Pancreas (tissue), 10 donors: ENCODE measurements at regions not wholly inside any gene's neighbourhood (a gene's known extent, or its start where the extent isn't known, plus 50 kb on each side); places are given as distances from the start of the nearest gene placed in this dataset.
A peak's percentile ranks its signal among the peaks of the same experiment; 100 is the strongest.

Experiments
- ATAC-seq, 4 donors: fragments of 200-7000 bp; cut with Tn5 transposase; one replicate each; pipeline versions ENCODE4 v1.8.0 to v1.9.1; 2020; ENCODE audit warnings: mild to moderate bottlenecking in 4 of 4, moderate library complexity in 4 of 4
- DNase-seq, 6 donors: peaks; one replicate each; pipeline ENCODE4 v3.0.0-alpha.2; 2020
- FAIRE-seq: peaks from 2 replicates; lab custom pipeline; 2012; peaks lifted over from hg19 to GRCh38; lab: Jason Lieb, UNC
- H3K27ac ChIP-seq, 4 donors: fragments of 200-600 bp; sonication (generic); 1 replicate in 3 of 4; 2 replicates in 1 of 4; pipeline versions ENCODE4 v1.5.0 to v1.8.0; 2020
- H3K27me3 ChIP-seq, 4 donors: fragments of 200-600 bp; one replicate each; pipeline ENCODE4 v1.8.0; 2021
- H3K36me3 ChIP-seq, 3 donors: fragments of 200-600 bp; sonication (generic) in 1 of 3; one replicate each; pipeline versions ENCODE4 v1.5.0 to v1.8.0; 2020 to 2021
- H3K4me1 ChIP-seq, 3 donors: fragments of 200-600 bp; one replicate each; pipeline ENCODE4 v1.8.0; 2021
- H3K4me3 ChIP-seq, 4 donors: fragments of 200-600 bp; sonication (generic) in 2 of 4; one replicate each; pipeline versions ENCODE4 v1.5.0 to v1.8.0; 2020 to 2021
- H3K9me3 ChIP-seq, 4 donors: fragments of 200-600 bp; one replicate each; pipeline ENCODE4 v1.8.0; 2021
- WGBS, 2 donors: extraction: QIAGEN DNeasy Blood & Tissue Kit; methylation state at CpG; one replicate each; pipeline ENCODE4 v1.1.7; 2013; 5-methylcytosine and 5-hydroxymethylcytosine counted together
- intact Hi-C, 3 donors: fragments of 100-400 bp; cut with DNase I; formaldehyde crosslinking; loops; one replicate each; pipeline versions ENCODE4 v1.11.1 to v1.14.2; 2022
- TF ChIP-seq, protein P1 (sequence below), 4 donors: fragments of 200-600 bp; sonication (generic) in 3 of 4; IDR thresholded peaks; one replicate each; pipeline versions ENCODE4 v1.5.0 to v1.8.0; 2021; ENCODE audit warnings: antibody characterized with exemption in 4 of 4
- donor health status: healthy with polysubstance abuse.
- donor health status: DM: no; HTN: no; CAD: no; lungs with moderate emphysema.
- donor health status: DM: no; HTN: no; CAD: no.
- donor health status: control.
- donor health status: control.
- donor health status: Bipolar disorder and iron deficiency.
- donor health status: DM: yes; HTN: yes; CAD: no.
- donor health status: DM: no; HTN: no; CAD: no.
- donor health status: DM: no; HTN: no; CAD: no.
- donor health status: DM: yes; HTN: yes; CAD: no.

DNA sequence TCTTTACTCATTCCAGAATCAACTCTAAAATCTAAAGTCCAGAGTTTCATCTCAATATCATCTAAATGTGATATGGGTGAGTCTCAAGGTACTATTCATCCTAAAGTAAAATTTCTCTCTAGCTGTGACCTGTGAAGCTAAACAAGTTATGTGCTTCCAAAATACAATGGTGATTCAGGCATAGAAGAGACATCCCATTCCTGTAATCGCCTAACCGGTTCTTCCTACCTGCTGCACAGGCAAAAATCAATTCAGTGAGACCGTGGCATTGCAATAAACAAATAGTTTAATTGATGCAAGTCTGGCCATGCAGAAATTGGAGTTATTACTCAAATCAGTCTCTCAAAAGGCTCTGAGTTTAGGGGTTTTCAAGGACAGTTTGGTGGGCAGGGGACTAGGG lies 232.8 kb downstream of the UBE3D start:
- no peaks in the 10 kb centered on the region for H3K27me3 ChIP-seq
- no peak overlapping the region for H3K4me3 ChIP-seq
- intact Hi-C loops, result no loop called here
- WGBS, 2 donors, result 28 to 42% methylated on average over 3 of the region's 3 CpGs
- TF ChIP-seq, protein P1, sequence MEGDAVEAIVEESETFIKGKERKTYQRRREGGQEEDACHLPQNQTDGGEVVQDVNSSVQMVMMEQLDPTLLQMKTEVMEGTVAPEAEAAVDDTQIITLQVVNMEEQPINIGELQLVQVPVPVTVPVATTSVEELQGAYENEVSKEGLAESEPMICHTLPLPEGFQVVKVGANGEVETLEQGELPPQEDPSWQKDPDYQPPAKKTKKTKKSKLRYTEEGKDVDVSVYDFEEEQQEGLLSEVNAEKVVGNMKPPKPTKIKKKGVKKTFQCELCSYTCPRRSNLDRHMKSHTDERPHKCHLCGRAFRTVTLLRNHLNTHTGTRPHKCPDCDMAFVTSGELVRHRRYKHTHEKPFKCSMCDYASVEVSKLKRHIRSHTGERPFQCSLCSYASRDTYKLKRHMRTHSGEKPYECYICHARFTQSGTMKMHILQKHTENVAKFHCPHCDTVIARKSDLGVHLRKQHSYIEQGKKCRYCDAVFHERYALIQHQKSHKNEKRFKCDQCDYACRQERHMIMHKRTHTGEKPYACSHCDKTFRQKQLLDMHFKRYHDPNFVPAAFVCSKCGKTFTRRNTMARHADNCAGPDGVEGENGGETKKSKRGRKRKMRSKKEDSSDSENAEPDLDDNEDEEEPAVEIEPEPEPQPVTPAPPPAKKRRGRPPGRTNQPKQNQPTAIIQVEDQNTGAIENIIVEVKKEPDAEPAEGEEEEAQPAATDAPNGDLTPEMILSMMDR (IDR thresholded peaks at IDR 0.05), result no peak
- FAIRE-seq, result no peak
- H3K4me1 ChIP-seq, result no peaks in the 10 kb centered on the region
- no peak for DNase-seq
- H3K36me3 ChIP-seq, result no peaks in the 10 kb centered on the region
- H3K27ac ChIP-seq, result no peak overlapping the region
- peak in 2 of 4 donors; percentile 23 to 43 for ATAC-seq
- no peaks in the 10 kb centered on the region for H3K9me3 ChIP-seq

DNA sequence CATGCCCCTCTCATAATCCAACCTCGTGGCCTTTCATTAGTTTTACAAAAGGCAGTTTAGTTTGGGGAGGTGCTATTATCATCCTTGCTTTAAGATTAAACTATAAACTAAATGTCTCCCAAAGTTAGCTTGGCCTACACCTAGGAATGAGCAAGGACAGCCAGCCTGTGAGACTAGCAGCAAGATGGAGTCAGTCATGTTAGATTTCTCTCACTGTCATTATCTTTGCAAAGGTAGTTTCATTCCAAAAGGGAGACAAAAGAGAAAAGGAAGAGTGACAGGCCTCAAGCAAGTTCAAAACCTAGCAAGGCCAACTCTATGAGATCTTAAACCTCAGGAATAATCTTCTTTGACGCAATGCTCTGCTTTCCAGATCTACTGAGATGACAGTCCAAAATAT lies 232.2 kb downstream of the UBE3D start:
- WGBS, 2 donors, result 62 to 72% methylated on average over 2 of the region's 2 CpGs
- intact Hi-C loops, result no loop called here
- ATAC-seq, result no peak
- H3K9me3 ChIP-seq, result no peaks in the 10 kb centered on the region
- no peak overlapping the region for H3K4me3 ChIP-seq
- TF ChIP-seq, protein P1 (IDR thresholded peaks at IDR 0.05), result no peak
- no peaks in the 10 kb centered on the region for H3K27me3 ChIP-seq
- no peak for FAIRE-seq
- H3K36me3 ChIP-seq, result no peaks in the 10 kb centered on the region
- H3K4me1 ChIP-seq, result no peaks in the 10 kb centered on the region
- no peak overlapping the region for H3K27ac ChIP-seq
- no peak for DNase-seq

DNA sequence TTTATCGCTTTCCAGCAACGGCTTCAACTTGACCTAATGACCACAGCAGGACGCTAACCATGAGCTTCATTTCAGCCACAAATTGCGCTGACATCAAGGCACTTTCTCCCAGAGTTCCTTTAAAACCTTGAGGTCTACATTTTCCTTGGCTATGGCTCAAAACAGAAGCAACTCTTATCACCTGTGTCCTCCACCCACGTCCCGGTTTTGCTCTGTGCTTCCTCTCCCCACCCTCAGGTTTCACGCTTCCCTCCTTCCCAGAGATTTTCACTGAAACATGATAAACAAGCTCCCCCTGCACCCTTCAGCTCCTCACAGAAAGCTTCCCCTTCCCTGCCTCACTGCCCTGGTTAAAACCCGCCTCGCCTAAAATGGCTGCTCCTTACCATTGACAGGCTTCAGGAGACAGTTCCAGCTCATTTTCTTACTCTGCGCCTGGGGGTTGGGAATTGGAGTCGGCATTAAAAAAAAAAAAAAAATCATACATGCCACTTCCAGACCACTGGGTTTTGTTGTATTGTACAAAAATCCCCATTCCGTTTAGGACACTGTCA lies 229.5 kb downstream of the UBE3D start:
- H3K27me3 ChIP-seq, result no peaks in the 10 kb centered on the region
- no peak overlapping the region for H3K27ac ChIP-seq
- H3K9me3 ChIP-seq, result no peaks in the 10 kb centered on the region
- no peaks in the 10 kb centered on the region for H3K4me1 ChIP-seq
- FAIRE-seq (no peak), ATAC-seq (no peak), DNase-seq (no peak)
- TF ChIP-seq, protein P1 (IDR thresholded peaks at IDR 0.05), result no peak
- H3K4me3 ChIP-seq, result no peak overlapping the region
- intact Hi-C loops, result no loop called here
- 66 to 74% methylated on average over 12 of the region's 12 CpGs for WGBS, 2 donors
- H3K36me3 ChIP-seq, result no peaks in the 10 kb centered on the region

DNA sequence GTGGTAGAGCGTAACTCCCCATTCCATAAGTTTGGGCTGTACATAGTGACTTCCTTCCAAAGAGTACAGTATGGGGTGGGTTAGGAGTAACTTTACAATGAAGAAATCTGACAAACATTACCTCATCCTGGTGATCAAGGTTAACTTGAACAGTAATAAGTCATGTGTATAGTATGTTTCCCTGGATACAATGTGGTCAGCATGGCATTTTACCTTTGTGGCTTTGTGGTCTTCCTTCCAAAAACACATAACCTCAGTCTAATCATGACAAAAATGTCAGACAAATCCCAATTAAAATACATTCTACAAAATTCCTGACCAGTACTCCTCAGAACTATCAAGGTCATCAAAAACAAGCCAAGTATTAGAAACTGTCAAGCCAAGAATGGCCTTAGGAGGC lies 225.1 kb downstream of the UBE3D start:
- no peak for ATAC-seq
- FAIRE-seq, result no peak
- intact Hi-C loops, result no loop called here
- no peaks in the 10 kb centered on the region for H3K27me3 ChIP-seq
- TF ChIP-seq, protein P1 (IDR thresholded peaks at IDR 0.05), result no peak
- no peak overlapping the region for H3K27ac ChIP-seq
- no peaks in the 10 kb centered on the region for H3K36me3 ChIP-seq
- DNase-seq, result no peak
- H3K4me3 ChIP-seq, result no peak overlapping the region
- H3K9me3 ChIP-seq, result no peaks in the 10 kb centered on the region
- WGBS, 2 donors, result 94 to 95% methylated on average over 1 of the region's 1 CpG
- no peaks in the 10 kb centered on the region for H3K4me1 ChIP-seq

DNA sequence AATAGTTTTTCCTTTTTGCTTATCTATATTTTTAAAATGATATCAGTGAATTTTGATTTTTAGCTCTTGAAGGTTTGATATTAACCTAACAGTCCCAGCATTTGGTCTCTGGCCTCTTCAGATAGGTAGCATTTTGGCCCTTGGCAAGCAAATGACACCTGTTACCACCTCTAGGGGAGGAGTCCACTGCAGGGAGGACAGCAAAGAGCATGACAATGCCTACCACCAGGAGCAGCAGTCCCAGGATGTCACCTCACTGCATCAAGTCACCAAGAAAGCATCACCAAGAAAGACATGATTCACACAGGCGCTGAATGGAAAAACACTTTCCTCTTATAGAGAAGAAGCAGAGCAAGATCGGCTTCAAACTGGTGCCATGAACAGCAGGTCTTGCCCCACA lies 224.3 kb downstream of the UBE3D start:
- 90 to 92% methylated on average over 2 of the region's 2 CpGs for WGBS, 2 donors
- TF ChIP-seq, protein P1 (IDR thresholded peaks at IDR 0.05), result no peak

More for the DNA sequence above, 224.3 kb downstream of the UBE3D start:
- intact Hi-C loops, result no loop called here
- H3K27ac ChIP-seq, result no peak overlapping the region
- no peaks in the 10 kb centered on the region for H3K27me3 ChIP-seq
- DNase-seq (no peak), FAIRE-seq (no peak), ATAC-seq (no peak)
- H3K4me1 ChIP-seq, result no peaks in the 10 kb centered on the region
- H3K9me3 ChIP-seq, result no peaks in the 10 kb centered on the region
- H3K4me3 ChIP-seq, result no peak overlapping the region
- H3K36me3 ChIP-seq, result no peaks in the 10 kb centered on the region
